Endothelial cell of hepatic sinusoid (primary cell): ENCODE measurements at regions not wholly inside any gene's neighbourhood (a gene's known extent, or its start where the extent isn't known, plus 50 kb on each side); places are given as distances from the start of the nearest gene placed in this dataset.

Experiments
- in situ Hi-C: cut with HindIII; loops from 2 replicates; pipeline ENCODE4 v1.10.0; 2017; ENCODE audit warnings: low sequenced_read_pairs

- in situ Hi-C loops: no loop called here
These were observed 256.9 kb downstream of the GPATCH2 start for GRCh38 chr1:217373761-217374701.

DNA sequence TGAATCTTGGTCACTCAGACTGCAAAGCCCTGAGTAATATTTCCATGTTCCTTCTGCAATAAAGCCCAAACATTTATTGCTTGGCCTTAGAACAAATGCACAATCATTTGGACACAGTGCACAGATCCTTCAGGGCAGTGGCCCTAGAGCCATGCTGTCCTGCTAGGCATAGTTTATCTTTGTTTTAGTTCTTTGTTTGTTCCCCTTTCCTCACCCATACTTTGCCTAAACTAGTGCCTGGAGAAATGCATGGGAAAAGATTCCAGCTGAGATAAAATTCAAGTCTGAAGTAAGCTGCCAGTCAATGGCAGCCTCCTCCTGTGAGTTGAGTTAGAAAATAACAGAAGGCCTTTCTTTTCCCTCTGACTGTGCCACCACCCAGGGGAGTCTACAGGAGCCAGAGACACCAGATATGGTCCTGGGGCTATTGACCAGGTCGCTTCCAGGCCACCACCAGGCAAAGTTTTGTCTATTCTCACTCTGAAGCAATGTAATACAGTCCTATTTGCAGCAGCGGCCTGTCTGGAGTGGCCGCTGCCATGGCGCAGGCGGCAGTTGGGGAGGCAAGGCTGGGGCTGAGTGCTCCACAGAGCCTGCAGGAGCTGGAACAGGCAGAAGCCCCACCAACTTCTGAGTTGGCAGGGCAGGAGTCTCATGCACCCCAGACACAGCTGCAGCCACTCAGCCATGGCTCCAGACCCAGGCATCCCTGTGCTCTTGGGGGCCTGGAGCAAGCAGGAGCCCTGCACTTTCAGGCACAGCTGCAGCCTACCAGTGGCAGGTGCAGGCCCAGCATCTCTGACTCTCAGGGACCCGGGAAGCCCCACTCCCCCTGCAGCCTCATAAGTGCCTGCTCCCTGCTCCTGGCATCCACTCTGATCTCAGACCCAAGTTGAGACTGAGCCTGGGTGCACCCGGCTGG, 258.6 kb downstream of the GPATCH2 start:
- in situ Hi-C loops: no loop called here

GRCh38 chr1:217370757-217371156, 260.1 kb downstream of the GPATCH2 start:
- in situ Hi-C loops: no loop called here

DNA sequence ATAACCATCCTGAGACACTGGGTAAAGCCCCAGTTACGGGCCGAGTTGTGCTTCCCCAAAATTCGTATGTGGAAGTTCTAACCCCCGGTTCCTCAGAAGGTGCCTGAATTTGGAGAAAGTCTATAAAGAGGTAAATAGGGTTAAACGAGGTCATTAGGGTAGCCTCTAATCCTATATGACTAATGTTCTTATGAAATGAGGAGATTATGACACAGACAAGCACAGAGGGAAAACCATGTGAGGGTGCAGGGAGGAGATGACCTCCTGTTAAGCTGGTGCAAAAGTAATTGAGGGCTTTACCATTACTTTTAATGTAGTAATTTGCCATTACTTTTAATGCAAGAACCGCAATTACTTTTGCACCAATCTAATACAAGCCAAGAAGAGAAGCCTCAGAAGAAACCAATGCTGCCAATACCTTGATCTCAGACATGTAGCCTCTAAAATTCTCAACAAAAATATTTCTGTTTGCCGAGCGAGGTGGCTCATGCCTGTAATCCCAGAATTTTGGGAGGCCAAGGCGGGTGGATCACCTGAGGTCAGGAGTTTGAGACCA, 260.8 kb downstream of the GPATCH2 start:
- in situ Hi-C loops: no loop called here

GRCh38 chr1:217369271-217369981, 261.5 kb downstream of the GPATCH2 start:
- in situ Hi-C loops: no loop called here

DNA sequence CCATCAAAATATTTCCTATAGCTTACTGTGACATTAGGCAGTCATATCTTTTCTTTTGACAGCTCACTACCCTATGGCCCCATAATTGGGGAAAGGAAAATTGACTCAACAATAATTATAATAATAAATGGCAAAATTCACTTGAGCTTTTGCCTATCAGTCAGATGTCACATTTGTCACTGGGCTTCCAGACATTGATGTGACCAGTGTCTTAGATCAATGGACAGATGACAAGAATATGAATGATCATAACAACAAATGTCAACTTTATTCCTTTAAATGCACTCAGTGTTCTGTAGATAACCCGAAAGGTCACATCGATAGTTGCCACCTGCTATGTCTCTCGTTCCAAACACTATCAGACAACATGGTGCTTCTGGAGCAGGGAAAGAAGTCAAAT, 266.7 kb downstream of the GPATCH2 start:
- in situ Hi-C loops: no loop called here

GRCh38 chr1:217363319-217363718, 267.6 kb downstream of the GPATCH2 start:
- in situ Hi-C loops: no loop called here

DNA sequence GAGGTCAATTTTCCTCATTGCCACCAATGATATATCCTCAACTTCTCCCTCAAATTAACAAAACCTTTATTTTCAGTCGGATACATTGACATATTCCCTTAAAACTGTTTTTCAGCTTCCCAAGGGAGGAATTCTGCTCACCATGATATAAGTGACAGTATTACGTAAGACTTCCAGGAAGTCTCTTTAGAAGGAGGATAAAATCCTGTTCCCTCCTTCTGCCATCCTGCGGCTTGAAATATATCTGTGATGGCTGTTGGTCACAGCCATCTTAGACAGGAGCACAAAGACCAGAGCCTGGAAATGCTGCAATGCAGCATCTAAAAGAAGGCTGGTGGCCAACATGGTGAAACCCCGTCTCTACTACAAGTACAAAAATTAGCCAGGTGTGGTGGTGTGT, 270.4 kb downstream of the GPATCH2 start:
- in situ Hi-C loops: no loop called here

DNA sequence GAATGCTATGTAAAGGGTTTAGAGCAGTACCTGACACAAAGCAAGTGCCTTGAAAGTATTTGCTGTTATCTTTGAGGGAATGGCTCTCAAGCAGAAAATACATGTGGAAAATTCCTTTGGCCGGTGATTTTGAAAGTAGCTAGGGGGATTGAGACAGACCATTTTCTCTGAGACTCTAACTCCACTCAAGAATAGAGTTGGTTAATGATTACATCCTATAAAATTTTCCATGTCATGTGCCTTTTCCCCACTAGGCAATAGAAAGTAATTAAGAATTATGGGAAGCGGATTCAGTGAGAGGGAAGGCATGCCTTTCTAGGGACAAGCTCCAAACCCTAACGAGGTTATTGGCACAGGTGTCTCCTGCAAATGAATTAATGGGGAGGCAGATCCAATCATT, 276.0 kb downstream of the GPATCH2 start:
- in situ Hi-C loops: no loop called here

- in situ Hi-C loops: no loop called here
These were observed 281.8 kb downstream of the GPATCH2 start for GRCh38 chr1:217348960-217349664.

GRCh38 chr1:217344712-217345111, 286.2 kb downstream of the GPATCH2 start:
- in situ Hi-C loops: no loop called here

DNA sequence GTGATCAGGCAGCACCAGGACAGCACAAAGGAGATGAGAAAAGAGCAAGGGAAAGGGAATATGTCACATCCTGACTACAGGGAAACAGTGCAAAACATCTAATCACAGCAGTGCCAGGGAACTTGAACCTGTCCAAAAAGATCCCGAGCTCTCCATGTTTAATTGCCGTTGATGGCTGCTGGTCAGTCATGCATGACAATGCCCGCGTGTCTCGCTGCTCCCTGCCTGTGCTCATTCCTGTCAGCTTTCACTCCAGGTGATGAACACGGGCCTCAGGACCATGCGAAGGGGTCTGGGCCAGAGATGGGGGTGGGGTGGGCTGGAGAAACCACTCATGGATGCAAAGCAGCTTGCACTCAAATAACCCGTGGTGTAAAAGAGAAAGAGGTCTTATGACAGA, 287.0 kb downstream of the GPATCH2 start:
- in situ Hi-C loops: no loop called here

GRCh38 chr1:217342105-217342504, 288.8 kb downstream of the GPATCH2 start:
- in situ Hi-C loops: no loop called here

GRCh38 chr1:217336724-217337123, 294.2 kb downstream of the GPATCH2 start:
- in situ Hi-C loops: no loop called here

DNA sequence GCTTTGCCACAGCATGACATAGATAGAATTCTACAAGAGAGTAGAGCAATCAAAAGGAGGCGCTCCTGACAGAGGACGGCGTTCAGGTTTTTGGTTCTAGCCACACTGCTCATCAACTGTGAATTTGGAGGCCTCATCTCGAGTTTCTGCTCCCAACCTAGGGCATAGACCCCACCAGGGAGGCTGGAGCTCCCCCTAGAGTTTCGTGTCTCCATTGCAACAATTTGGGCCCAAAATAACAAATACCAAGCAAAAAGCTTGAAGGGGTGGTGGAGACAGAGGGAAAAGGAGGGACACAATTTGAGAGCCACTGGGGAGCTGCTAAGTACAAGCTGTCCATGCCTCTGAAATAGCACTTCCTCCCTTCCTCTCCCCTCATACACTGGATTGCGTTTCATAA, 297.0 kb downstream of the GPATCH2 start:
- in situ Hi-C loops: no loop called here

GRCh38 chr1:217332431-217333065, 298.3 kb downstream of the GPATCH2 start:
- in situ Hi-C loops: no loop called here

DNA sequence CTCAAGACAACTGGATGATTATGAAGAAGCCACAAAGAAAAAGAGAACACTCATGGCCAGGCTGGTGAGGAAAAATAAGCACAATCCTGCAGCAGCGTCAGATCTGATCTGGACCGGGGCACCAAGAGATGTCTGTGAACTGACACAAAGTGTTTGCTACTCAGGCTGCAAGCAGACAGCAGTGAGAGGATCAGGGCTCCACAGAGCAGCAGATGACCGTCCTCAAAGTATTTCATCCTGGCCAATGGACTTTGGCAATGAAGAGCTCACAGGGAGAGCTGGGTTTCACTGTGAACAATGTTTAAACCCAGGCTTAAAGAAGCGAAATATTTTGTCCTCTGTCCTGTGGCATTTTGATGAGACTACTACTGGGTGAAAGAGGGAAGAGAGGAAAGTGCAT, 299.2 kb downstream of the GPATCH2 start:
- in situ Hi-C loops: no loop called here

- in situ Hi-C loops: no loop called here
These were observed 303.0 kb downstream of the GPATCH2 start for GRCh38 chr1:217327901-217328300.

DNA sequence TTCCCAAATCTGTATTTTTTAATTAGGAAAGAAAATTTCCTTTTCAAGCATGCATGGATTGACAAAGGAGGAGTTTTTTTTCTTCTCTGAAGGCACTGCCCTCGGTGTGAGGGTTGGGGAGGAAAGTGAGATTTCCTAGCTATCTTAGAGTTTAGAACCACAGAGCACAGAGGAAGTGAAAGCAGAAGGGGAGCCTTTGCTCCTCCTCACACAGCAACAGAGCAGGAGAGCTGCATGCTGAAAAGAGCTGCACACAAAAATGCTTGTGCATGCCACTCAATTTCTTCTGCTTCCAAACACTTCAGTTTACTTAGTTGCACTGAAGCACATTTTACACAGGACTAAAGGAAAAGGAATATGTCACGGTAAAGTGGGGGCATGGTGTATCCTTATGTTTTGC, 308.1 kb downstream of the GPATCH2 start:
- in situ Hi-C loops: no loop called here

- in situ Hi-C loops: no loop called here
These were observed 315.5 kb downstream of the GPATCH2 start for GRCh38 chr1:217315346-217315745.
